Mucosa of descending colon (tissue), 3 donors: ENCODE measurements at regions not wholly inside any gene's neighbourhood (a gene's known extent, or its start where the extent isn't known, plus 50 kb on each side); places are given as distances from the start of the nearest gene placed in this dataset.

Experiments
- ATAC-seq: fragments of 200-7000 bp; cut with Tn5 transposase; one replicate; pipeline ENCODE4 v1.9.1; 2020; ENCODE audit warnings: mild to moderate bottlenecking, moderate library complexity
- DNase-seq, 3 donors: peaks; one replicate each; pipeline ENCODE4 v3.0.0-alpha.2; 2020
- H3K36me3 ChIP-seq: fragments of 200-600 bp; one replicate; pipeline ENCODE4 v1.8.0; 2021; ENCODE audit warnings: low read depth, mild to moderate bottlenecking
- H3K4me1 ChIP-seq: fragments of 200-600 bp; one replicate; pipeline ENCODE4 v1.8.0; 2021; ENCODE audit warnings: low read depth, mild to moderate bottlenecking
- H3K4me3 ChIP-seq: fragments of 200-600 bp; one replicate; pipeline ENCODE4 v1.8.0; 2021; ENCODE audit warnings: mild to moderate bottlenecking
- H3K9me3 ChIP-seq: fragments of 200-600 bp; one replicate; pipeline ENCODE4 v1.8.0; 2021; ENCODE audit warnings: mild to moderate bottlenecking
- intact Hi-C, 2 donors: fragments of 100-400 bp; cut with DNase I in 1 of 2; cut with micrococcal nuclease in 1 of 2; formaldehyde crosslinking; loops; one replicate each; pipeline versions ENCODE4 v1.11.0 to v1.11.1; 2022; cut with DNase I, micrococcal nuclease
- TF ChIP-seq, protein P1 (sequence below): fragments of 200-600 bp; IDR thresholded peaks from one replicate; pipeline ENCODE4 v1.8.0; 2022; ENCODE audit warnings: antibody characterized with exemption, mild to moderate bottlenecking
- donor health status: DM: no; HTN: no; CAD: no; lungs with moderate emphysema.
- donor health status: DM: no; HTN: no; CAD: no.
- donor health status: DM: no; HTN: yes; CAD: no.

DNA sequence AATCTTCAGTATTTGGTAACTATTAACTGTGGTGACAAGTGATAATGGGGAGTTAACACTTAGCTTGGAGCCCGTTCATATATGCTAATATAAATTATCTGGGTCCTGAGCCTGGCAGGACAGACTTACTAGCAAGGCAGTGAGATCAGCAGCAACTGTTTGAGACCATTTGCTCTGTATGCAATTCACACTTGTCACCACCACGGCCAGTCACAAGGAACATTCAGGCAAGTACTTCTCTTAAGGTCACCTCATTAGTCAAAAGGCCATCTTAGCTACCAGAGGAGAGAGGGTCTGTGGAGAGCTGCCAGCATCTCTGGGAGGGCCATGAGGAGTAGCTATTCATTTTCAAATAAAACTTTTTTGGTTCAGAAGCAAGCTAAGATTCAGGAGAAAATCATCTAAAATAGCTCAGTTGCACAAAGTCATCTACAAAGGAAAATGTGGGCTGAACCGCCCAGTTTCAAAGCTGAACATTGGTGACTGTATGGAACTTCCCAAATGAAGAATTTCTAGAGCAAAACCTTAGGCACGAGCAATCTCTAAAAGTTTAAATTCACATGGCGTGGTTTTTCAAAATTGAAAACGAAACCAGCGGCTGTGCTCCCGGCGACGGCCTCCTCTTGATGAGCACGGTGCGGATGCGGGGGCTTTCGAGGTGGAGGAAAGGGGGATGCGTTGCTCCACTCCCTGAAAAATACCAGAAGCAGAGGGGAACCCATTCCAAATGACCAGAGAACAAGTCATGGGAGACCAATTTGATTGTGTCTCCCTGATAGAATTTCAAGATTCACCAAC is 233.5 kb upstream of the MGMT start:
- Histone ChIP-seq H3K4me3 (no peak overlapping the region), H3K36me3 (no peaks in the 10 kb centered on the region), H3K9me3 (no peaks in the 10 kb centered on the region), H3K4me1 (no peaks in the 10 kb centered on the region)
- intact Hi-C loops, result no loop called here
- DNase-seq (no peak), ATAC-seq (no peak)
- TF ChIP-seq, protein P1, sequence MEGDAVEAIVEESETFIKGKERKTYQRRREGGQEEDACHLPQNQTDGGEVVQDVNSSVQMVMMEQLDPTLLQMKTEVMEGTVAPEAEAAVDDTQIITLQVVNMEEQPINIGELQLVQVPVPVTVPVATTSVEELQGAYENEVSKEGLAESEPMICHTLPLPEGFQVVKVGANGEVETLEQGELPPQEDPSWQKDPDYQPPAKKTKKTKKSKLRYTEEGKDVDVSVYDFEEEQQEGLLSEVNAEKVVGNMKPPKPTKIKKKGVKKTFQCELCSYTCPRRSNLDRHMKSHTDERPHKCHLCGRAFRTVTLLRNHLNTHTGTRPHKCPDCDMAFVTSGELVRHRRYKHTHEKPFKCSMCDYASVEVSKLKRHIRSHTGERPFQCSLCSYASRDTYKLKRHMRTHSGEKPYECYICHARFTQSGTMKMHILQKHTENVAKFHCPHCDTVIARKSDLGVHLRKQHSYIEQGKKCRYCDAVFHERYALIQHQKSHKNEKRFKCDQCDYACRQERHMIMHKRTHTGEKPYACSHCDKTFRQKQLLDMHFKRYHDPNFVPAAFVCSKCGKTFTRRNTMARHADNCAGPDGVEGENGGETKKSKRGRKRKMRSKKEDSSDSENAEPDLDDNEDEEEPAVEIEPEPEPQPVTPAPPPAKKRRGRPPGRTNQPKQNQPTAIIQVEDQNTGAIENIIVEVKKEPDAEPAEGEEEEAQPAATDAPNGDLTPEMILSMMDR, result no peak

DNA sequence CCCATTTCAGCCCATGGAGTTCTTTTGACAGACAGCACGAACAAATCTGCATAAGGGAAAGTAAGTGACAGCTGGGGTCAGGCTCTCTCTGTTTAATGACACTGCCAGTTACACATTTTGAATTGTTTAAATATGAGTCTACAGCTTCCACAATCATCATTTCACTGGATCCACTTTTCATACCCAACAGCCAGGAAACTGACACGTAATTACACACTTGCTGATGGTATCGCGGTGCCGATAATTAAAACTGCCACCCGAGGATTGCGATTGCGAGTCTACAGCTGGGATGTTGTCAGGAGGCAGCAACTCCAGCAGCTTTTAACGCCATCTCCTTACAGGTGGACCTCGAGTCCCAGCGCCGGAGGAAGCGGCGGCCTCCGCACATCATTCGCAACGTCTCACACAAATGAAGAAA is 230.8 kb upstream of the MGMT start:
- TF ChIP-seq, protein P1, result no peak
- Histone ChIP-seq H3K9me3 (no peaks in the 10 kb centered on the region), H3K4me1 (no peaks in the 10 kb centered on the region), H3K36me3 (no peaks in the 10 kb centered on the region), H3K4me3 (no peak overlapping the region)
- ATAC-seq, result no peak
- intact Hi-C loops, result no loop called here
- no peak for DNase-seq

DNA sequence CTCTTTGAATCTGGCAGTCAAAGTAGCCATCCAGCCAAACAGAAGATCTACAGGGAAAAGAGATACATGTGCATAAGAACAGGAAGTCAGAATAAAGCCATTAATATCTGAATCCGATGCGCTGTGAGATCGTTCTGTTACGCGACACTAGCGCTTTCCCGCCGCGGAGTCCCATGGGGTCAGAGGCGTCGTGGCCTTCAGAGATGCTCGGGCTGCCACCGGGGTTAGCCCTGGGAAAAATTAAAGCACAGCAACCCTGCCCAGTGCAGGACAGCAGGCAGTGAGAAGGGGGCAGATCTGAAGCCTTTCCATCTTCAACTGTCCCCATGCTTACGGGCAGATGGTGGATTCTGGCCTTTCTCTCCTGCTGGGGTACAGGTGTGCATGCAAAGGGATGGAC is 225.6 kb upstream of the MGMT start:
- Histone ChIP-seq H3K36me3 (no peaks in the 10 kb centered on the region), H3K4me1 (no peaks in the 10 kb centered on the region), H3K4me3 (no peak overlapping the region), H3K9me3 (no peaks in the 10 kb centered on the region)
- DNase-seq (no peak), ATAC-seq (no peak)
- TF ChIP-seq, protein P1, result no peak
- intact Hi-C loops, result no loop called here

DNA sequence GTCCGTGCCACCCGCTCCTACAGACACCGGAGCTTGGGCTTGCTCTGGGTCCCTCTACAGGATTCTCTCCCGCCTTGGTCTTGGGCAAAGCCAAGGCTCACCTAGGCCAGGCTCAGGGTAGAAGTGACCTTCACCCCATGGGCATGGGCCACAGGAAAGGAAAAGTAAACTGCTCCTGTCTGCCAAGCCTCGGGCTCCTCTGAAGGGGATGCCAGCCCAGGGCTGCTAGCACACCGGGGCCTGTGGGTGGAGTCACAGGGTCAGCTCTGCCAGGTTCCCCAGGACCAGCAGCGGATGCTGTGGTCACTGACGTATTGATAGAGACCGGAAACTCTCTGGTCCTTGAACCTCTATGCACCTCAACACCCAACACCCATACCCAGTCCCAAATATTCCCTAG is 222.7 kb upstream of the MGMT start:
- no peak for ATAC-seq
- Histone ChIP-seq H3K4me3 (no peak overlapping the region), H3K36me3 (no peaks in the 10 kb centered on the region), H3K4me1 (no peaks in the 10 kb centered on the region), H3K9me3 (no peaks in the 10 kb centered on the region)
- intact Hi-C loops, result no loop called here
- DNase-seq, result no peak
- TF ChIP-seq, protein P1, result no peak

DNA sequence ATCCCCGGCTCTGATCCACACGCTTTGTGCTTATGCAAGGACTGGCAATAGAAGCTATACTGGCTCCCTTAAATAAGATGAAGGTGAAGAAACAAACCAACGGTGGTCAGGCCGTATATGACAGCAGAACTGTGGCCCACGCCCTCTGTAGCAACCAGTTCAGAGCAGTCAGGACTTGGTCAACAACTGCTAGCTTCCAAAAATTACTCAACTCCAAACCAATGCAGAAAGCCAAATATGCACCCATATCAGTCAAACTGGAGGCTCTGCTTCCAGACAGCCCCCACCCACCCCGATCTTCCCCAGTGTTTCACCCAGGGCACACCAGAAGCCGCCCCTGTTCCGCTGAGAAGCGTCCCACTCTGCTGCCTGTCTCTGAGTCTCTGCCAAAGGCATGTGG is 222.3 kb upstream of the MGMT start:
- Histone ChIP-seq H3K36me3 (no peaks in the 10 kb centered on the region), H3K9me3 (no peaks in the 10 kb centered on the region), H3K4me3 (no peak overlapping the region), H3K4me1 (no peaks in the 10 kb centered on the region)
- DNase-seq (no peak), ATAC-seq (no peak)
- TF ChIP-seq, protein P1, result no peak
- intact Hi-C loops, result no loop called here
